OCI-LY7 (cell line): ENCODE measurements at regions not wholly inside any gene's neighbourhood (a gene's known extent, or its start where the extent isn't known, plus 50 kb on each side); places are given as distances from the start of the nearest gene placed in this dataset.

Source experiments
- CTCF ChIP-seq: fragments of 200-600 bp; sonication (generic); conservative IDR thresholded peaks from 2 replicates; pipeline ENCODE4 v1.5.1; 2014; ENCODE audit warnings: mild to moderate bottlenecking, antibody characterized with exemption, low read length, moderate library complexity, mixed read lengths
- EZH2phosphoT487 ChIP-seq: fragments of 200-600 bp; sonication (generic); IDR thresholded peaks from 2 replicates; pipeline ENCODE4 v1.6.1; 2018; ENCODE audit warnings: low read depth, borderline replicate concordance, mild to moderate bottlenecking, mixed run types, antibody characterized with exemption, low read length, moderate library complexity, mixed read lengths

GRCh38 chr1:90781534-90781933 is 64.4 kb upstream of the BARHL2 start:
- TF ChIP-seq CTCF (no peak), EZH2phosphoT487 (no peak)
